ENCODE measurements at regions not wholly inside any gene's neighbourhood (a gene's known extent, or its start where the extent isn't known, plus 50 kb on each side); places are given as distances from the start of the nearest gene placed in this dataset.

DNA sequence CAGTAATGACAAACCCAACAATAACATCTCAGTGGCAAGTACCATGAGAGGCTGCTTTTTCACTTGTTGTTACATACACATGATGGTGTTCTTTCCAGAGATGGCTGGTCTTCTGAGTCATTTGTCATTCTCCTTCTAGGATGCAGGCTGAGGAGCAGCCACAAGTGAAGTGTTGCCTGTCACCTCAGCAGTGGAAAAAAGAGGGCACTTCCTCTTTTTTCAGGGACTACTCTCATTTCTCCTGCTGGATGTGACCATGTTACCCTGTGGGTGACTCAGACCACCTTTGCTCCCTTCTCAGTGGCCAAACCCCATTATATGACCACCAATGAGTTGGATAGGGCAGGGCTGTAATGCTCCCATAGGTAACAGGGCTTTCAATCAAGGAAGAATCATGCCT lies 587.0 kb upstream of the ADAMTS16 start:
- Histone ChIP-seq H3K4me1 (no peaks in the 10 kb centered on the region), H3K4me3 (ENCODE audit: low read depth, low read length) (no peak overlapping the region), H3K27me3 (replicated peaks; ENCODE audit: control insufficient read depth, insufficient read depth, low read length) (no peaks in the 10 kb centered on the region), H3K36me3 (ENCODE audit: control insufficient read depth, insufficient read depth, low read length) (no peaks in the 10 kb centered on the region), H3K9me3 (no peaks in the 10 kb centered on the region)
- no peaks in the 10 kb centered on the region for H3K36me3 Mint-ChIP-seq (ENCODE audit: insufficient read depth, unreplicated experiment)
- no peaks in the 10 kb centered on the region for H3K27me3 Mint-ChIP-seq (ENCODE audit: insufficient read depth, unreplicated experiment)
- no peaks in the 10 kb centered on the region for H3K9me3 Mint-ChIP-seq (ENCODE audit: unreplicated experiment)
- H3K4me1 Mint-ChIP-seq (ENCODE audit: low read depth, unreplicated experiment): no peaks in the 10 kb centered on the region
- TF ChIP-seq, protein P1, sequence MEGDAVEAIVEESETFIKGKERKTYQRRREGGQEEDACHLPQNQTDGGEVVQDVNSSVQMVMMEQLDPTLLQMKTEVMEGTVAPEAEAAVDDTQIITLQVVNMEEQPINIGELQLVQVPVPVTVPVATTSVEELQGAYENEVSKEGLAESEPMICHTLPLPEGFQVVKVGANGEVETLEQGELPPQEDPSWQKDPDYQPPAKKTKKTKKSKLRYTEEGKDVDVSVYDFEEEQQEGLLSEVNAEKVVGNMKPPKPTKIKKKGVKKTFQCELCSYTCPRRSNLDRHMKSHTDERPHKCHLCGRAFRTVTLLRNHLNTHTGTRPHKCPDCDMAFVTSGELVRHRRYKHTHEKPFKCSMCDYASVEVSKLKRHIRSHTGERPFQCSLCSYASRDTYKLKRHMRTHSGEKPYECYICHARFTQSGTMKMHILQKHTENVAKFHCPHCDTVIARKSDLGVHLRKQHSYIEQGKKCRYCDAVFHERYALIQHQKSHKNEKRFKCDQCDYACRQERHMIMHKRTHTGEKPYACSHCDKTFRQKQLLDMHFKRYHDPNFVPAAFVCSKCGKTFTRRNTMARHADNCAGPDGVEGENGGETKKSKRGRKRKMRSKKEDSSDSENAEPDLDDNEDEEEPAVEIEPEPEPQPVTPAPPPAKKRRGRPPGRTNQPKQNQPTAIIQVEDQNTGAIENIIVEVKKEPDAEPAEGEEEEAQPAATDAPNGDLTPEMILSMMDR (IDR thresholded peaks at IDR 0.05; ENCODE audit: insufficient read depth in 1 of 2, low read depth in 1 of 2, low read length in 1 of 2, severe bottlenecking in 1 of 2, unreplicated experiment in 1 of 2): no peak
- CTCF ChIA-PET: no interaction called here
- POLR2A ChIA-PET: no interaction called here
- BruUV-seq (replicated peaks): no TSS peak
- no peak overlapping the region for H3K27ac Mint-ChIP-seq (ENCODE audit: unreplicated experiment)
- no peak for DNase-seq
- intact Hi-C loops (cut with micrococcal nuclease; ENCODE audit: unreplicated experiment): no loop called here
- no peak overlapping the region for H3K4me3 Mint-ChIP-seq (ENCODE audit: unreplicated experiment)

DNA sequence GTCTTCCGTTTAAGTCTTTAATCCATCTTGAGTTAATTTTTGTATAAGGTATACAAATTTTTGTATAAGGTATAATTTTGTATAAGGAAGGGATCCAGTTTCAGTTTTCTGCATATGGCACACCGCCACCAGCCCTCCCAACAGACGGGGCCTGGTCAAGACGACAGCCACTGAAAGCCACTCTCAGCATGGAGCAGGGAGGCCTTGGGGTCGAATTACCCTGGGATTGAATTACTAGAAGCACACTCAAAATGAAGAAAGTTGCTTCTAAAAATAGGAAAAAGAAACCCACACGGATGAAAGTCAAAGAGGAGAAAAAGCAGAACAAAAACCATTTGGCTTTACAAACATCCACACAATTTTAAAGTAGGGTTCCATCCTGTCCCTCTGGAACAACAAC lies 586.2 kb upstream of the ADAMTS16 start:
- no peaks in the 10 kb centered on the region for H3K9me3 ChIP-seq
- BruUV-seq (replicated peaks): no TSS peak
- H3K27me3 ChIP-seq (replicated peaks; ENCODE audit: control insufficient read depth, insufficient read depth, low read length): no peaks in the 10 kb centered on the region
- CTCF ChIA-PET: no interaction called here
- no peak overlapping the region for H3K27ac Mint-ChIP-seq (ENCODE audit: unreplicated experiment)
- DNase-seq: no peak
- no peaks in the 10 kb centered on the region for H3K27me3 Mint-ChIP-seq (ENCODE audit: insufficient read depth, unreplicated experiment)
- H3K4me1 Mint-ChIP-seq (ENCODE audit: low read depth, unreplicated experiment): no peaks in the 10 kb centered on the region
- TF ChIP-seq, protein P1 (IDR thresholded peaks at IDR 0.05; ENCODE audit: insufficient read depth in 1 of 2, low read depth in 1 of 2, low read length in 1 of 2, severe bottlenecking in 1 of 2, unreplicated experiment in 1 of 2): no peak
- POLR2A ChIA-PET: no interaction called here
- H3K4me3 ChIP-seq (ENCODE audit: low read depth, low read length): no peak overlapping the region
- no peaks in the 10 kb centered on the region for H3K9me3 Mint-ChIP-seq (ENCODE audit: unreplicated experiment)
- intact Hi-C loops (cut with micrococcal nuclease; ENCODE audit: unreplicated experiment): no loop called here
- H3K4me3 Mint-ChIP-seq (ENCODE audit: unreplicated experiment): no peak overlapping the region
- H3K4me1 ChIP-seq: no peaks in the 10 kb centered on the region
- H3K36me3 Mint-ChIP-seq (ENCODE audit: insufficient read depth, unreplicated experiment): no peaks in the 10 kb centered on the region
- no peaks in the 10 kb centered on the region for H3K36me3 ChIP-seq (ENCODE audit: control insufficient read depth, insufficient read depth, low read length)

DNA sequence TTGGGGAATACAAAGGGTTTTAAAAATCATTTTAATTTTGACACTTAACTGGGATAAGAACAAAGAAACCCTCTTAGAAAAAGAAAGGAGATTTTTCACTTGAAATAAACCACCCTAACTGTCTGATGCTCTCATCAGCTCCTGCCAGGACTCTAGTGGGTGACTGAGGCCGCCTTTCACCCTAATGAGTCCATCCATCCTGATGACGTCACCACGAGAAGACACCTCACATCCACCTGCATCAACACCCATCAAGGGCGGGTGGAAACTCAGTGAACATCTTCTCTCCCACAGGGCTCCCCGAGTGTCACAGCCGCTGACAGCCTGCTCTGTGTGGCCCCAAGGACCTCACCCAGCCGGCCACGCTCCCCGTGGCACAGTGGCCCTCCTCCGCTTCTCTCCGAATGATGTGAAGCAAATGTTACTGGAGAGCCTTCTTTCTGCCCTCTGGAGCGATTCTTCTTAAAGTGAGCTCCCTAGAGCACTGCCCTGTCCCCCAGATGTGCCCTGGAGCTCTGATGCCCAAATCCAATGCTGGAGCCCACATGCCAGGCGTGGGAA lies 584.3 kb upstream of the ADAMTS16 start:
- no peaks in the 10 kb centered on the region for H3K27me3 ChIP-seq (replicated peaks; ENCODE audit: control insufficient read depth, insufficient read depth, low read length)
- intact Hi-C loops (cut with micrococcal nuclease; ENCODE audit: unreplicated experiment): no loop called here
- H3K36me3 Mint-ChIP-seq (ENCODE audit: insufficient read depth, unreplicated experiment): no peaks in the 10 kb centered on the region
- no peaks in the 10 kb centered on the region for H3K9me3 ChIP-seq
- no peaks in the 10 kb centered on the region for H3K4me1 ChIP-seq
- no peaks in the 10 kb centered on the region for H3K36me3 ChIP-seq (ENCODE audit: control insufficient read depth, insufficient read depth, low read length)
- POLR2A ChIA-PET: no interaction called here
- TF ChIP-seq, protein P1 (IDR thresholded peaks at IDR 0.05; ENCODE audit: insufficient read depth in 1 of 2, low read depth in 1 of 2, low read length in 1 of 2, severe bottlenecking in 1 of 2, unreplicated experiment in 1 of 2): no peak
- CTCF ChIA-PET: no interaction called here
- H3K9me3 Mint-ChIP-seq (ENCODE audit: unreplicated experiment): no peaks in the 10 kb centered on the region
- DNase-seq: no peak
- H3K4me3 Mint-ChIP-seq (ENCODE audit: unreplicated experiment): no peak overlapping the region
- no peak overlapping the region for H3K27ac Mint-ChIP-seq (ENCODE audit: unreplicated experiment)
- H3K4me1 Mint-ChIP-seq (ENCODE audit: low read depth, unreplicated experiment): no peaks in the 10 kb centered on the region
- no peak overlapping the region for H3K4me3 ChIP-seq (ENCODE audit: low read depth, low read length)
- BruUV-seq (replicated peaks): no TSS peak
- H3K27me3 Mint-ChIP-seq (ENCODE audit: insufficient read depth, unreplicated experiment): no peaks in the 10 kb centered on the region

Measured in Caco-2 (cell line).